Activated CD4-positive, alpha-beta T cell treated with anti-CD3 and anti-CD28 coated beads for 36 hours (primary cell): ENCODE measurements at regions not wholly inside any gene's neighbourhood (a gene's known extent, or its start where the extent isn't known, plus 50 kb on each side); places are given as distances from the start of the nearest gene placed in this dataset.
"Not testable (repeated sequence)": the region's sequence is repeated elsewhere in the genome, so short reads cannot be mapped to it uniquely, and the experiment has no call there.

Experiments used
- ATAC-seq: fragments of 200-7000 bp; cut with Tn5 transposase; one replicate; pipeline ENCODE4 v1.10.0; 2021; ENCODE audit warnings: mild to moderate bottlenecking, moderate library complexity
- CTCF ChIA-PET: fragments of 350-600 bp; sonication (Branson Sonifier 250); formaldehyde crosslinking; loops from one replicate; lab custom pipeline; 2021; ENCODE audit warnings: antibody characterized with exemption; lab: Charles Lee
- POLR2A ChIA-PET: fragments of 350-600 bp; sonication (Branson Sonifier 250); formaldehyde crosslinking; loops from one replicate; lab custom pipeline; 2021; ENCODE audit warnings: antibody characterized with exemption, inconsistent platforms; lab: Charles Lee
- DNase-seq: peaks from one replicate; pipeline ENCODE4 v3.0.0-alpha.2; 2020
- H3K27ac Mint-ChIP-seq: one replicate; pipeline ENCODE4 v1.8.0; 2021; ENCODE audit warnings: mixed read lengths
- H3K27me3 Mint-ChIP-seq: one replicate; pipeline ENCODE4 v1.8.0; 2021; ENCODE audit warnings: mixed read lengths
- H3K36me3 Mint-ChIP-seq: one replicate; pipeline ENCODE4 v1.8.0; 2021; ENCODE audit warnings: low read depth, mixed read lengths
- H3K4me1 Mint-ChIP-seq: one replicate; pipeline ENCODE4 v1.8.0; 2021; ENCODE audit warnings: mixed read lengths
- H3K4me3 Mint-ChIP-seq: one replicate; pipeline ENCODE4 v1.8.0; 2021; ENCODE audit warnings: mild to moderate bottlenecking, moderate library complexity, mixed read lengths
- H3K9me3 Mint-ChIP-seq: one replicate; pipeline ENCODE4 v1.8.0; 2021; ENCODE audit warnings: low read depth, mixed read lengths
- intact Hi-C, 2 experiments: fragments of 100-400 bp; cut with DNase I in 1 of 2; cut with micrococcal nuclease in 1 of 2; formaldehyde crosslinking; loops; one replicate each; pipeline versions ENCODE4 v1.14.2 to v1.15.1; 2022 to 2024; cut with DNase I, micrococcal nuclease

GRCh38 chr10:71912431-71912830 lies 51.8 kb upstream of the CHST3 start:
- POLR2A ChIA-PET, result no interaction called here
- CTCF ChIA-PET, result no interaction called here
- peaks cover 4% of the 10 kb centered on the region for H3K4me1 Mint-ChIP-seq
- no peak overlapping the region for H3K27ac Mint-ChIP-seq
- DNase-seq, result no peak
- H3K36me3 Mint-ChIP-seq, result no peaks in the 10 kb centered on the region
- intact Hi-C loops, result no loop called here
- no peak for ATAC-seq
- no peaks in the 10 kb centered on the region for H3K27me3 Mint-ChIP-seq
- H3K4me3 Mint-ChIP-seq, result no peak overlapping the region
- peaks cover 5% of the 10 kb centered on the region for H3K9me3 Mint-ChIP-seq

GRCh38 chr10:71911296-71911953 lies 52.8 kb upstream of the CHST3 start:
- Mint-ChIP-seq H3K27me3 (no peaks in the 10 kb centered on the region), H3K36me3 (no peaks in the 10 kb centered on the region), H3K9me3 (peaks cover 2% of the 10 kb centered on the region), H3K4me1 (peaks cover 4% of the 10 kb centered on the region), H3K27ac (no peak overlapping the region), H3K4me3 (no peak overlapping the region)
- CTCF ChIA-PET, result interaction anchor here (0.6 kb wide), 1 partner anchor 427 kb away, joined by 3 read pairs; no protein-coding TSS in a partner anchor
- DNase-seq (no peak), ATAC-seq (no peak)
- POLR2A ChIA-PET, result no interaction called here
- intact Hi-C loops, result no loop called here

GRCh38 chr10:71909399-71910083 lies 54.7 kb upstream of the CHST3 start:
- ChIA-PET POLR2A (no interaction called here), CTCF (interaction anchor here (0.6 to 2.0 kb wide), 4 partner anchors 13 to 339 kb away, joined by 3 to 8 read pairs (median 3); no protein-coding TSS in a partner anchor)
- no peak overlapping the region for H3K27ac Mint-ChIP-seq
- peaks cover 4% of the 10 kb centered on the region for H3K4me1 Mint-ChIP-seq
- DNase-seq (no peak), ATAC-seq (no peak)
- H3K36me3 Mint-ChIP-seq, result no peaks in the 10 kb centered on the region
- no peak overlapping the region for H3K4me3 Mint-ChIP-seq
- H3K27me3 Mint-ChIP-seq, result no peaks in the 10 kb centered on the region
- H3K9me3 Mint-ChIP-seq, result peaks cover 2% of the 10 kb centered on the region
- intact Hi-C loops, result no loop called here

- ATAC-seq (no peak), DNase-seq (no peak)
- intact Hi-C loops, result no loop called here
- H3K4me1 Mint-ChIP-seq, result peaks cover 4% of the 10 kb centered on the region
- no peak overlapping the region for H3K4me3 Mint-ChIP-seq
- H3K27me3 Mint-ChIP-seq, result no peaks in the 10 kb centered on the region
- CTCF ChIA-PET, result interaction anchor here (0.7 to 2.0 kb wide), 3 partner anchors 13 to 208 kb away, joined by 3 to 8 read pairs (median 3); no protein-coding TSS in a partner anchor
- peaks cover 2% of the 10 kb centered on the region for H3K9me3 Mint-ChIP-seq
- POLR2A ChIA-PET, result no interaction called here
- no peak overlapping the region for H3K27ac Mint-ChIP-seq
- H3K36me3 Mint-ChIP-seq, result no peaks in the 10 kb centered on the region
These were observed 55.2 kb upstream of the CHST3 start for GRCh38 chr10:71908998-71909397.

GRCh38 chr10:71905164-71905563 lies 54.1 kb upstream of the PSAP start:
- peaks cover 4% of the 10 kb centered on the region for H3K4me1 Mint-ChIP-seq
- H3K9me3 Mint-ChIP-seq, result no peaks in the 10 kb centered on the region
- H3K27me3 Mint-ChIP-seq, result no peaks in the 10 kb centered on the region
- CTCF ChIA-PET, result interaction anchor here (1.0 to 2.9 kb wide), 3 partner anchors 9 to 51 kb away, joined by 3 to 12 read pairs (median 3); no protein-coding TSS in a partner anchor
- DNase-seq, result no peak
- H3K36me3 Mint-ChIP-seq, result no peaks in the 10 kb centered on the region
- intact Hi-C loops, result no loop called here
- no peak overlapping the region for H3K27ac Mint-ChIP-seq
- ATAC-seq, result no peak
- no peak overlapping the region for H3K4me3 Mint-ChIP-seq
- POLR2A ChIA-PET, result interaction anchor here (0.8 kb wide), 1 partner anchor 94 kb away, joined by 3 read pairs; no protein-coding TSS in a partner anchor

- H3K36me3 Mint-ChIP-seq, intact Hi-C loops, H3K4me1 Mint-ChIP-seq, H3K4me3 Mint-ChIP-seq, H3K9me3 Mint-ChIP-seq, DNase-seq, H3K27ac Mint-ChIP-seq, POLR2A ChIA-PET, ATAC-seq, H3K27me3 Mint-ChIP-seq: not testable (repeated sequence)
- CTCF ChIA-PET, result interaction anchor here (0.8 to 1.7 kb wide), 6 partner anchors 12 to 434 kb away, joined by 3 to 4 read pairs (median 3); no protein-coding TSS in a partner anchor
These were observed 52.7 kb upstream of the PSAP start for GRCh38 chr10:71903636-71904250.

GRCh38 chr10:71902351-71902750 lies 51.3 kb upstream of the PSAP start:
- Mint-ChIP-seq H3K4me1 (no peaks in the 10 kb centered on the region), H3K9me3 (no peaks in the 10 kb centered on the region), H3K36me3 (no peaks in the 10 kb centered on the region), H3K4me3 (no peak overlapping the region), H3K27ac (no peak overlapping the region), H3K27me3 (no peaks in the 10 kb centered on the region)
- intact Hi-C loops, result no loop called here
- ATAC-seq (no peak), DNase-seq (no peak)
- ChIA-PET CTCF (interaction anchor here (0.6 to 1.7 kb wide), 4 partner anchors 11 to 321 kb away, joined by 3 to 5 read pairs (median 4); no protein-coding TSS in a partner anchor), POLR2A (no interaction called here)
